HEK293 (cell line): ENCODE measurements at regions not wholly inside any gene's neighbourhood (a gene's known extent, or its start where the extent isn't known, plus 50 kb on each side); places are given as distances from the start of the nearest gene placed in this dataset.

Experiments
- CTCF ChIP-seq: fragments of 450-650 bp; formaldehyde crosslinking; IDR thresholded peaks from 2 replicates; pipeline ENCODE4 v1.5.1; 2016; ENCODE audit warnings: missing biosample characterization, missing genetic modification characterization
- ZBTB21 ChIP-seq: fragments of 450-650 bp; formaldehyde crosslinking; IDR thresholded peaks from 2 replicates; pipeline ENCODE4 v1.5.1; 2017; ENCODE audit warnings: missing biosample characterization, missing genetic modification characterization
- ZBTB44 ChIP-seq: fragments of 450-650 bp; IDR thresholded peaks from 2 replicates; pipeline ENCODE4 v1.5.1; 2018; ENCODE audit warnings: missing biosample characterization, mild to moderate bottlenecking, missing genetic modification characterization
- ZNF132 ChIP-seq: fragments of 450-650 bp; formaldehyde crosslinking; IDR thresholded peaks from 2 replicates; pipeline ENCODE4 v1.5.1; 2017; ENCODE audit warnings: missing biosample characterization, missing genetic modification characterization, borderline replicate concordance
- ZNF174 ChIP-seq: fragments of 450-650 bp; formaldehyde crosslinking; IDR thresholded peaks from 2 replicates; pipeline ENCODE4 v1.5.0; 2017; ENCODE audit warnings: missing biosample characterization, mild to moderate bottlenecking, missing genetic modification characterization
- ZNF184 ChIP-seq: fragments of 450-650 bp; IDR thresholded peaks from 2 replicates; pipeline ENCODE4 v1.5.1; 2018; ENCODE audit warnings: missing biosample characterization, mild to moderate bottlenecking, missing genetic modification characterization
- ZNF747 ChIP-seq: fragments of 450-650 bp; formaldehyde crosslinking; IDR thresholded peaks from 2 replicates; pipeline ENCODE4 v1.5.1; 2016; ENCODE audit warnings: missing biosample characterization, missing genetic modification characterization
- TF ChIP-seq, protein P1 (sequence below): fragments of 450-650 bp; formaldehyde crosslinking; IDR thresholded peaks from 2 replicates; pipeline ENCODE4 v1.5.1; 2016; ENCODE audit warnings: missing biosample characterization, missing genetic modification characterization, low read depth
- TF ChIP-seq, protein P2 (sequence below): fragments of 450-650 bp; formaldehyde crosslinking; IDR thresholded peaks from 2 replicates; pipeline ENCODE4 v1.5.1; 2016; ENCODE audit warnings: missing biosample characterization, missing genetic modification characterization

DNA sequence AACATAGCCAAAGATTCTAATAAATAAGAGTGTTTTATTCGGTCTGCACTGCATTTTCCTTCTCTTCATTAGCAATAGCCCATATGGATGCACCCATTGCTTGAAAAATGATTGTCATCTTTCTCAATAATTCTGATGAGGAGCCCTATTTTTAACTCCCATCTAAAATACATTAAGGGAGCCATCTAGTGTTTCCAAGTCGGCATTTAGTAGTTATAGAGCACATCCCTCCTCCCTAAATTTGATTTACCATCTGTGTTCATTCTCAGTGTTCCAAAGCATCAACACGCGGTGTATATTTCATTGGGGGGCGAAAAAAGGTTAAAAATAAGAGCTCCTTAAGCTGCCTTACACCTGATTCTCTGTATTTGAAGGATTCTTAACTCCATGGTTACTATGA, 119.2 kb upstream of the IPO5 start:
- TF ChIP-seq CTCF (tag by site-specific recombination) = no peak
- no peak for TF ChIP-seq ZNF184 (tag by site-specific recombination)
- no peak for TF ChIP-seq ZBTB44 (tag by site-specific recombination)
- TF ChIP-seq, protein P1, sequence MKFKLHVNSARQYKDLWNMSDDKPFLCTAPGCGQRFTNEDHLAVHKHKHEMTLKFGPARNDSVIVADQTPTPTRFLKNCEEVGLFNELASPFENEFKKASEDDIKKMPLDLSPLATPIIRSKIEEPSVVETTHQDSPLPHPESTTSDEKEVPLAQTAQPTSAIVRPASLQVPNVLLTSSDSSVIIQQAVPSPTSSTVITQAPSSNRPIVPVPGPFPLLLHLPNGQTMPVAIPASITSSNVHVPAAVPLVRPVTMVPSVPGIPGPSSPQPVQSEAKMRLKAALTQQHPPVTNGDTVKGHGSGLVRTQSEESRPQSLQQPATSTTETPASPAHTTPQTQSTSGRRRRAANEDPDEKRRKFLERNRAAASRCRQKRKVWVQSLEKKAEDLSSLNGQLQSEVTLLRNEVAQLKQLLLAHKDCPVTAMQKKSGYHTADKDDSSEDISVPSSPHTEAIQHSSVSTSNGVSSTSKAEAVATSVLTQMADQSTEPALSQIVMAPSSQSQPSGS (tag by site-specific recombination) = no peak
- no peak for TF ChIP-seq ZNF174
- TF ChIP-seq ZBTB21 (tag by site-specific recombination) = no peak
- no peak for TF ChIP-seq ZNF747 (tag by site-specific recombination)
- TF ChIP-seq, protein P2, sequence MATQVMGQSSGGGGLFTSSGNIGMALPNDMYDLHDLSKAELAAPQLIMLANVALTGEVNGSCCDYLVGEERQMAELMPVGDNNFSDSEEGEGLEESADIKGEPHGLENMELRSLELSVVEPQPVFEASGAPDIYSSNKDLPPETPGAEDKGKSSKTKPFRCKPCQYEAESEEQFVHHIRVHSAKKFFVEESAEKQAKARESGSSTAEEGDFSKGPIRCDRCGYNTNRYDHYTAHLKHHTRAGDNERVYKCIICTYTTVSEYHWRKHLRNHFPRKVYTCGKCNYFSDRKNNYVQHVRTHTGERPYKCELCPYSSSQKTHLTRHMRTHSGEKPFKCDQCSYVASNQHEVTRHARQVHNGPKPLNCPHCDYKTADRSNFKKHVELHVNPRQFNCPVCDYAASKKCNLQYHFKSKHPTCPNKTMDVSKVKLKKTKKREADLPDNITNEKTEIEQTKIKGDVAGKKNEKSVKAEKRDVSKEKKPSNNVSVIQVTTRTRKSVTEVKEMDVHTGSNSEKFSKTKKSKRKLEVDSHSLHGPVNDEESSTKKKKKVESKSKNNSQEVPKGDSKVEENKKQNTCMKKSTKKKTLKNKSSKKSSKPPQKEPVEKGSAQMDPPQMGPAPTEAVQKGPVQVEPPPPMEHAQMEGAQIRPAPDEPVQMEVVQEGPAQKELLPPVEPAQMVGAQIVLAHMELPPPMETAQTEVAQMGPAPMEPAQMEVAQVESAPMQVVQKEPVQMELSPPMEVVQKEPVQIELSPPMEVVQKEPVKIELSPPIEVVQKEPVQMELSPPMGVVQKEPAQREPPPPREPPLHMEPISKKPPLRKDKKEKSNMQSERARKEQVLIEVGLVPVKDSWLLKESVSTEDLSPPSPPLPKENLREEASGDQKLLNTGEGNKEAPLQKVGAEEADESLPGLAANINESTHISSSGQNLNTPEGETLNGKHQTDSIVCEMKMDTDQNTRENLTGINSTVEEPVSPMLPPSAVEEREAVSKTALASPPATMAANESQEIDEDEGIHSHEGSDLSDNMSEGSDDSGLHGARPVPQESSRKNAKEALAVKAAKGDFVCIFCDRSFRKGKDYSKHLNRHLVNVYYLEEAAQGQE (tag by site-specific recombination) = no peak
- TF ChIP-seq ZNF132 = no peak
